HG03139 (cell line): ENCODE measurements at regions not wholly inside any gene's neighbourhood (a gene's known extent, or its start where the extent isn't known, plus 50 kb on each side); places are given as distances from the start of the nearest gene placed in this dataset.
"Not testable (repeated sequence)": the region's sequence is repeated elsewhere in the genome, so short reads cannot be mapped to it uniquely, and the experiment has no call there.

ENCODE experiments used
- ATAC-seq: cut with Tn5 transposase; IDR thresholded peaks from one replicate; pipeline ENCODE4 v1.9.1; 2021; ENCODE audit not compliant: unreplicated experiment

GRCh38 chr1:79950511-79950910, 944.0 kb upstream of the ADGRL4 start:
- no peak for ATAC-seq

- ATAC-seq: no peak
These were observed 938.9 kb upstream of the ADGRL4 start for GRCh38 chr1:79945391-79945790.

DNA sequence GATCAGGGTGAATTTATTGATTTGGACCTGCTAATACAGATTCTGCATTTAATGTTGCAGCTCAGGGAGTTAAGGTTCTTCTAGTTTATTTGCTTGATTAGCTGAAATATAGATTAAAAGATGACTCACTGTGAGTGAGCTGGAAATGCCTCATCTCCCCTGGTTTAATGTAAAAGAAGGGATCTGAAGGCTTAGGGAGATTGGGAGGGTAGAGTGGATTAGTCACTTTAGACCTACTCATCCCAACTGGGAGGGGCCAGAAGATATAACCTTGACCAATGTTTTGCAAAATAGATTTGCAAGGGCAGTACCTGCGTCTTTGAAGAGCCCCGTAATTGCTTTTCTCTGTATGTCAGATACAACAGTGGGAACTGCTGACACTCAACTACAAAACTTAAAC, 922.8 kb upstream of the ADGRL4 start:
- no peak for ATAC-seq

DNA sequence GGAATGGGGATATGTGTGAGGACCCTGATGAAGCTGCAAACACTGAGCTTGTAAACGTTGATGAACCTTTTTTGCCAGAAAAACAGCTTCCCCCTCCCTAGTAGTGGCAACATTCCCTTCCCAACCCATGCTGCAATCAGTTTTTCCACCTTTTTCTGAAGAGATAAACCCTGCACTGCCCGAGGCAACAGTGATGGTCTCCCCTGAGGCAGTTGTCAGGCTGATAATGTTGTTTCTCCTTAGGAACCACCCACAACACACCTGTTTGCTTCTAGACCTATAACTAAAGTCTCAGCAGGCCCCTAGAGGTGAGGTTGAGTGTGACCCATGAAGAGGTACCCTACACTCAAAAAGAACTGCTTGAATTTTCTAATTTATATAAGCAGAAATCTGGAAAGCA, 922.4 kb upstream of the ADGRL4 start:
- no peak for ATAC-seq

DNA sequence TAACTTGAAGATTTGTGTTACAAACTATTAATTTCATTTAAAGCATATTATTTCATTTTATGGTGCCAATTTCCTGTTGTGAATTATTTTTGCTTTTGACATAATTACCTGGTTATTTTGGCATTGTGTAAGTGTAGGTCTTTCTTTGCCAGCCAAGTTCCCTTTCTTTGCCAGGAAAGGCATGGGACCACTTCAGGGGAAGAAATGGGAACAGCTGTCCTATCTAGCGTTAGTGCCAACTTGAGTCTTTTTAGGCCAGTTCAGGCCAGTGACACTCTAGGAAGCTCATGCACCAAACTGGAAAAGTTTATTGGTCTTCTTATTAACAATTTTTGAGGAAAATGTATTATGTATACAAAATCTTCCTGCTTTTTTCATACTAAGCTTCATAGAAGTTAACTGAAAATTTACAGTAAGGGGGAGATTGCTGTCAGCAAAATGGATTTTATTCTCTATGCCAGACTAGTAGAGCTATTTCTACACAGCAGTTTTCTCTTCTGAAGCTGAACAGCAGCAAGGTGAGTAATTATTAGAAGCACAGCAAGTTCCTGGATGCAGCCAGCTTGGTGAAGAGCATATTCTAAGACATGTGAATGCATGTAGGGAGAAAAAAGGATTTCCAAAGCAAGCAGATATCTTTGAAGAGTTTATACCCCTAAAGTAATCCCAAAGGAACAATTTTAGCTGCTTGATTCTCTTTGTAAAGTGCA, 914.6 kb upstream of the ADGRL4 start:
- no peak for ATAC-seq

GRCh38 chr1:79914896-79915295, 908.4 kb upstream of the ADGRL4 start:
- no peak for ATAC-seq

- ATAC-seq: no peak
These were observed 906.3 kb upstream of the ADGRL4 start for GRCh38 chr1:79912813-79913212.

DNA sequence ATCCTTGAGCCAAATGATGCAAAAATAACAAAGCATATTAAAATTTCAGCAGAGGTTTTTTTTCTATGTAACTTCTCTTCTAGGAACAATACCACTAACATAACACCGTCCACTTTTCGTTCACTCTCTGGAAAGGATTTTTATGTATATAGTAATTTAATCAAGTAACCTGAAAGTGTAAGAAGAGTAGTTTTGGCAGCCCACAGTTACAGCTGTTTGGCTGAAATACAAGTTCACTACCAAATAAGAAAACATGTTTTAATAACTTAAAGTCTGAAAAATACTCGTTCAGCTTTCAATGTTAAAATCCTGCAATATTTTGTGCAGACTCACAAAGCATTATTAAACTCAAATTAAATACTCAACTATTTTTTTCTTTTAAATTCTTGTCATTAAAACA, 896.8 kb upstream of the ADGRL4 start:
- ATAC-seq: no peak

DNA sequence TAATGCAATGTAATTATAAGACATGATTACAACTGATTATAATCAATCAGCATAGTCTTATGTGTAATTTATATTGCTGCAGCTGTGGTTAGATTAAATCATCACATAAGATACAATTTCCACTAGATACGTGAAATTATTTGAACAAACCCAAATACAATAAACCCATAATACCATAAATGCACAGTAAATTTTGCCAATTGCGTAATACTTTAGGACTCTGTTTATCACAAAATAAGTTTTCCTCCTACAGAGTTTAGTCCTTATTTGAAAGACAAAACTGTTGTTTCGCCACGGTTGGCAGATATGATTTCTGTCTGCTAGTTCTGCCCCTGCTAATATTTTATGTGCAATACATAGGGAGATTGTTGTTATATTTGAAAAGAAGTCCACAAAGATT, 895.9 kb upstream of the ADGRL4 start:
- ATAC-seq: no peak

GRCh38 chr1:79899914-79900313, 893.4 kb upstream of the ADGRL4 start:
- no peak for ATAC-seq

DNA sequence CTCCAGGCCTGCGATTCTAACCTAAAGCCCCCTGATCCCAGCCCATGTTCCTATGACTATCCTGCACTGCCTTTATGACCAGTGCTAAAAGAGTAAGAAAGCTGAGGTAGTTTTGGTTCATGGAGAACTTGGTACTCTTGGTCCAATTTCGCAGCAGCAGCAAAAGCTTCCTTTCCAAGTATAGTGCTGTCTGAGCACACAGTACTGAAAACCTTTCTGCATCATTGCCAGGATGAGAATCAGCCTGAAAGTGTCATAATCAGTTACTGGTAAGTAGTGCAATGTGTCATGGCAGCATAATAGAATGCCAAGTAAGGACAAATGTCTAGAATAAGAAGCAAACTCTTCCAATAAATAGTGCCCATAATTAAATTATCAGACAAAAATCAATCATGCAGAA, 889.6 kb upstream of the ADGRL4 start:
- no peak for ATAC-seq

DNA sequence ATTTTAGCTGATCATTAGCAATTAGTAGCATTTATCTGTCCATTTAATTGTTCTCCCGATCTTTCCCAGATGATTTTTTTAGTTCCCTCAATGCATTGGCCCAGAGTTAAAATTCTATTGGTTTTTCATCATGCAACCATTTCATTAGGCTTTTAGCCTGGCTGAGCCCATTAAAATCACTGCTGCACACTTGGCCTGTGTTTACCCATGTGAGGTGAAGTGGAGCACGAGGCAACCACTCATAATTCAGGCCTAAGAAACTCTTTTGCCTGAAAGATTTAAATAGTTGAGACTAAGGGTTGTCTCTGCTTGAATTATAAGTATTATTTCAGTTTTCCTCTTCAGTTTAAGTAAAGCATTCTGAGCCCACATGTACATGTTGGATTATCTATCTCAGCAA, 889.0 kb upstream of the ADGRL4 start:
- no peak for ATAC-seq

DNA sequence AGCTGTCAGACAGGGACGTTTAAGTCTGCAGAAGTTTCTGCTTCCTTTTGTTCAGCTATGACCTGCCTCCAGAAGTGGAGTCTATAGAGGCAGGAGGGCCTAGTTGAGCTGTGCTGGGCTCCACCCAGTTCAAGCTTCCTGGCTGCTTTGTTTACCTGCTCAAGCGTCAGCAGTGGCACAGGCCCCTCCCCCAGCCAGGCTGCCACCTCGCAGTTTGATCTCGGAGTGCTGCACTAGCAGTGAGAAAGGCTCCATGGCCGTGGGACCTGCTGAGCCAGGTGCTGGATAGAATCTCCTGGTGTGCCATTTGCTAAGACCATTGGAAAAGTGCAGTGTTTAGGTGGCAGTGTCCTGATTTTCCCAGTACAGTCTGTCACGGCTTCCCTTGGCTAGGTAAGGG, 887.6 kb upstream of the ADGRL4 start:
- not testable (repeated sequence) for ATAC-seq

DNA sequence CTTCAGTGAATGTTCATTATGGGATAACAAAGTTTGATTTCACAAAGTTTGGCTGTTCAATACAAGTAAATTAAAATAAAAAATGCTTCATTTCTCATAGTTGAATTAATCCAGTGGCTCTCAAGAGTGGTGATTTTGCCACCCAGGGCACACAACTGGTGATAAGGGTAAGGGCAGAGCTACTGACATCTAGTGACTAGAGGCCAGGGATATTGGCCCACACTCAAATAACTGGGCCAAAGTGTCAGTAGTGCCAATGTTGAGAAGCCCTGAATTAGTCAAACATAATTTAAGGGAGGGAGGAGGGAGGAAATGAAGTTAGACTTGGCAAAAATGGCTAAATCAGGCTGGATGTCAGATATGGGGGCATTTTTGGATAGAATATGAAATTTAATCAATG, 880.5 kb upstream of the ADGRL4 start:
- ATAC-seq: no peak

- ATAC-seq: no peak
These were observed 878.6 kb upstream of the ADGRL4 start for GRCh38 chr1:79885101-79885500.

GRCh38 chr1:79877086-79877485, 870.6 kb upstream of the ADGRL4 start:
- ATAC-seq: no peak

GRCh38 chr1:79875187-79875586, 868.7 kb upstream of the ADGRL4 start:
- no peak for ATAC-seq

GRCh38 chr1:79874289-79874688, 867.8 kb upstream of the ADGRL4 start:
- ATAC-seq: no peak

DNA sequence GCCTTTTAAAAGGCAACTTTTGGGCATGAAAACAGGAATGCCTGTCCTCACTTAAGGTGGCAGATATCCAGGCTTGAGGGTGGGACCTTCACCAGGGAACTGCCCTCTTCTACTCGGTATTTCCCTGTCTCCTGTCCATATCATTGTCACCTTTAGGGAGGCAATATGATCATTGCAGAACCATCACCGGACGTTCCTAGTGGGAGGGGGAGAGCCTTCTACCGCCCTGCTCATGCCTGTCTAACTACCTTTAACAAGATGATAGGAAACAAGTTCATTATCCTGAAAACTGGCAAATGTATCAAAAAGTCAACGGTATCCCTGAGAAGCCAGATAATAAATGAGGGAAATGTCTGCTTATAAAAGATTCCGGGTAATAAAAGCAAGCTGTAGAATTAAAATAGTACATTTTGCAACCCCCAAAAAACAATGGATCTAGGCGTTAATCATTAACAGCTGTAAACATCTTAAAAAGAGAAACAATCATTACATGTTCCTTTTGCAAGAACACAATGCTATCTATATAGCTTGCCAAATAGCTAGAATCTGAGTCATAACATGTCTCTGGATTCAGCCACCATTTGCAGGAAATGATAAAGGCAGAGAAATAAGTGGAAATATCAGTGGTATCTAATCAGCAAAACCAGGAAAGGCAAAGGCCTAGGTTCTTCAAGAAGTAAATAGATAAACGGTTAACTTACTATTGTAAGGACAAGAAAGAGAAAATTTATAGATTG, 852.9 kb upstream of the ADGRL4 start:
- no peak for ATAC-seq

DNA sequence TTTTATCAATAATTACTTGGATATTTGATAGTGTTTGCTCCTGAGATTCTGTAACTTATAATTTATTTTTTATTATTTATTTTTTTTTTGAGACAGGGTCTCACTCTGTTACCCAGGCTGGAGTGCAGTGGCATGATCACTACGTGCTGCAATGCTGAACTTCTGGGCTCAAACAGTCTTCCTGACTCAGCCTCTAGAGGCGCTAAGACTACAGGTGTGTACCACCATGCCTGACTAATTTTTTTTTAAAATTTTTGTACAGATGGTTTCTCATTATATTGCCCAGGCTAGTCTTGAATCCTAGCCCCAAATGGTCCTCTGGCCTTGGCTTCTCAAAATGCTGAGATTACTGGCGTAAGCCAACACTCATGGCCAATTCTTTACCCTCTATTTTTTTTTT, 845.5 kb upstream of the ADGRL4 start:
- no peak for ATAC-seq

GRCh38 chr1:79849388-79849787, 842.9 kb upstream of the ADGRL4 start:
- ATAC-seq: no peak

GRCh38 chr1:79848316-79848715, 841.8 kb upstream of the ADGRL4 start:
- ATAC-seq: no peak

DNA sequence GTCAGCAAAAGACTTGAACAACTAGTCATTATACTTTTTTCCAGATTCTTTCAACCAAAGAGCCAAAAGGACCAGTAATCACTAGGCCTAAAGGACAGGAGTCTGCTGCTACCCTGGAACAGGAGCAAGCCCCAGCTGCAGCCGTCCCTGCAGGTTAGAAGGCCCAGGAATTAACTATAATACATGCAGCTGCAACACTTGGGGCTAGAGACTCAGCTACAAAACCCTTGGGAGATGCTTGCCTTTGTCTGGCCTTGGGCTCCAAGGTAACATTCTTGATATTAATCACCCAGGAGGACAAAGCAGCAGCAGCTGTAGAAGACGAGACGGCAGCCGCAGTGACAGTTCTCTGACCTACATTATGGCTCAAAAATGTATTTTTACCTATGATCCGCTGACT, 841.2 kb upstream of the ADGRL4 start:
- ATAC-seq: no peak
